ENCODE measurements at regions not wholly inside any gene's neighbourhood (a gene's known extent, or its start where the extent isn't known, plus 50 kb on each side); places are given as distances from the start of the nearest gene placed in this dataset.

GRCh38 chr21:19340954-19341353, 937.4 kb upstream of the TMPRSS15 start (continued):
- TF ChIP-seq HBP1 (CRISPR knock-in tag; IDR thresholded peaks at IDR 0.05): no peak
- no peak for TF ChIP-seq ZNF77 (CRISPR knock-in tag; IDR thresholded peaks at IDR 0.05)
- no peak for TF ChIP-seq RBM25 (IDR thresholded peaks at IDR 0.05; ENCODE audit: low read depth, low read length, severe bottlenecking)

- no peak overlapping the region for H3K9ac ChIP-seq (ENCODE audit: insufficient read depth in 1 of 2, low read depth in 2 of 2, low read length in 2 of 2)
- ATAC-seq (no peak), DNase-seq (ENCODE audit: extremely low read depth in 1 of 4, low spot score in 3 of 4) (no peak), FAIRE-seq (no peak)
- no peaks in the 10 kb centered on the region for H3K27me3 ChIP-seq (ENCODE audit: control insufficient read depth in 2 of 2, insufficient read depth in 2 of 2, low read length in 2 of 2)
- H4K20me1 ChIP-seq (replicated peaks; ENCODE audit: control insufficient read depth, insufficient read depth, low read length): no peaks in the 10 kb centered on the region
- no peaks in the 10 kb centered on the region for H3K4me1 ChIP-seq (replicated peaks in 1 of 2; ENCODE audit: control insufficient read depth in 2 of 2, insufficient read depth in 2 of 2, low read length in 2 of 2)
- H2AFZ ChIP-seq (ENCODE audit: low read depth, low read length): no peak overlapping the region
- H3K9me1 ChIP-seq (ENCODE audit: control insufficient read depth, insufficient read depth, low read length): no peaks in the 10 kb centered on the region
- no peaks in the 10 kb centered on the region for H3K9me3 ChIP-seq (replicated peaks; ENCODE audit: control insufficient read depth, insufficient read depth, low read depth, low read length)
- no peaks in the 10 kb centered on the region for H3K36me3 ChIP-seq (ENCODE audit: control insufficient read depth, insufficient read depth, low read length)
- no peak overlapping the region for H3K4me2 ChIP-seq (ENCODE audit: insufficient read depth, low read length)
- intact Hi-C loops (cut with micrococcal nuclease) (no loop called here), in situ Hi-C loops (cut with MboI) (no loop called here)
- ChIA-PET CTCF (ENCODE audit: low intra/inter-chr PET ratio) (no interaction called here), POLR2A (no interaction called here)
- no TSS peak for BruUV-seq (replicated peaks)
- H3K79me2 ChIP-seq (ENCODE audit: control insufficient read depth, insufficient read depth, low read length): no peaks in the 10 kb centered on the region
- no peak overlapping the region for H3K27ac ChIP-seq (ENCODE audit: extremely low read depth, low read depth, low read length)
- WGBS (ENCODE audit: insufficient coverage, low coverage, missing lambda C conversion rate): 25% methylated on average over 2 of the region's 2 CpGs
- H3K4me3 ChIP-seq: no peak overlapping the region
- TF ChIP-seq CHD7 (IDR thresholded peaks at IDR 0.05; ENCODE audit: low read depth, low read length): no peak
- no peak for TF ChIP-seq MNT (conservative IDR thresholded peaks at IDR 0.05)
- no peak for TF ChIP-seq CAMTA2 (CRISPR knock-in tag; conservative IDR thresholded peaks at IDR 0.05)
These were observed 940.1 kb upstream of the TMPRSS15 start for GRCh38 chr21:19343711-19344110.

Measured in K562 (cell line).